Adrenal gland (tissue), 9 donors: ENCODE measurements at regions not wholly inside any gene's neighbourhood (a gene's known extent, or its start where the extent isn't known, plus 50 kb on each side); places are given as distances from the start of the nearest gene placed in this dataset.

Source experiments
- DNase-seq, 7 donors: peaks; one replicate each; pipeline ENCODE4 v3.0.0-alpha.2; 2019 to 2020
- H3K27ac ChIP-seq, 5 donors: fragments of 200-600 bp; sonication (generic) in 4 of 5; 1 replicate in 3 of 5; 2 replicates in 2 of 5; pipeline versions ENCODE4 v1.5.1 to v1.8.0; 2016 to 2020; ENCODE audit warnings: mild to moderate bottlenecking in 1 of 5
- H3K27me3 ChIP-seq: fragments of 200-600 bp; 2 replicates; pipeline ENCODE4 v1.8.0; 2021
- H3K36me3 ChIP-seq, 2 donors: fragments of 200-600 bp; replicated peaks in 1 of 2; 1 replicate in 1 of 2; 2 replicates in 1 of 2; pipeline versions ENCODE4 v1.5.1 to v1.8.0; 2018 to 2022
- H3K4me1 ChIP-seq, 2 donors: fragments of 200-600 bp; replicated peaks in 1 of 2; 1 replicate in 1 of 2; 2 replicates in 1 of 2; pipeline versions ENCODE4 v1.5.1 to v1.8.0; 2018 to 2021
- H3K4me3 ChIP-seq, 4 donors: fragments of 200-600 bp; sonication (generic) in 3 of 4; one replicate each; pipeline ENCODE4 v1.5.1; 2016 to 2018
- H3K9me3 ChIP-seq, 3 donors: fragments of 200-600 bp; sonication (generic) in 1 of 3; replicated peaks in 1 of 3; 1 replicate in 2 of 3; 2 replicates in 1 of 3; pipeline versions ENCODE4 v1.5.1 to v1.8.0; 2016 to 2021
- POLR2A ChIP-seq, 2 donors: fragments of 450-650 bp; IDR thresholded peaks; one replicate each; pipeline ENCODE4 v1.6.1; 2017; ENCODE audit warnings: antibody characterized with exemption in 2 of 2, mild to moderate bottlenecking in 2 of 2, moderate library complexity in 1 of 2
- WGBS, 4 donors: extraction: QIAGEN DNeasy Blood & Tissue Kit in 2 of 4; methylation state at CpG; one replicate each; pipeline versions ENCODE4 v1.1.5 to v1.1.7; 2013 to 2017; 5-methylcytosine and 5-hydroxymethylcytosine counted together
- intact Hi-C, 2 donors: fragments of 100-400 bp; cut with DNase I; formaldehyde crosslinking; loops; one replicate each; pipeline versions ENCODE4 v1.14.1 to v1.15.0; 2022 to 2023
- TF ChIP-seq, protein P1 (sequence below), 6 experiments: fragments of 450-650 bp in 4 of 6; fragments of 200-600 bp in 2 of 6; sonication (generic) in 1 of 6; IDR thresholded peaks; 1 replicate in 5 of 6; 2 replicates in 1 of 6; pipeline versions ENCODE4 v1.5.1 to v1.8.0; 2016 to 2021; ENCODE audit warnings: antibody characterized with exemption in 6 of 6, mild to moderate bottlenecking in 2 of 6, moderate library complexity in 1 of 6
- donor health status: healthy with polysubstance abuse.
- donor health status: Bipolar disorder and iron deficiency.
- donor health status: DM: yes; HTN: yes; CAD: no.
- donor health status: DM: no; HTN: no; CAD: no.
- donor health status: DM: no; HTN: no; CAD: no.

DNA sequence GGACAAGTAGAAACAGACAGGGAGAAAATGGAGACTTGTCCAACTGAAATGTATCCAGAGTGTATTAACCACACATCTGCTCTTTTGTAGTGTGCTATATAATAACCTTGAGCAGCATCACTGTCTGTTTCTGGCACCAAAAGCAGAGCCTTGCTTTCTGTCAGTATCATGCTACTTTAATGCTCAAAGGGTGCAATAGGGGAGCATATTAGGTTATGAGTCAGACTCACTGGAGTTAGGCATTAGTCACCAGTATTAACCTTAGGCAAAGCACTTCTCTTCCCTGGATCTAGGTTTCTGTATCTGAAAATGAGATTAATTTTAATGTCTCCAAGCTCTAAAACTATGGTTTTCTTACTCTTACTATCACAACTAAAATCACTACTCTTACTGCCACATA is 280.1 kb downstream of the TFAP2B start:
- Histone ChIP-seq H3K36me3 (no peaks in the 10 kb centered on the region), H3K4me3 (no peak overlapping the region), H3K27me3 (no peaks in the 10 kb centered on the region), H3K4me1 (no peaks in the 10 kb centered on the region), H3K9me3 (no peaks in the 10 kb centered on the region), H3K27ac (no peak overlapping the region)
- DNase-seq = no peak
- no peak for TF ChIP-seq POLR2A (IDR thresholded peaks at IDR 0.05)
- TF ChIP-seq, protein P1, sequence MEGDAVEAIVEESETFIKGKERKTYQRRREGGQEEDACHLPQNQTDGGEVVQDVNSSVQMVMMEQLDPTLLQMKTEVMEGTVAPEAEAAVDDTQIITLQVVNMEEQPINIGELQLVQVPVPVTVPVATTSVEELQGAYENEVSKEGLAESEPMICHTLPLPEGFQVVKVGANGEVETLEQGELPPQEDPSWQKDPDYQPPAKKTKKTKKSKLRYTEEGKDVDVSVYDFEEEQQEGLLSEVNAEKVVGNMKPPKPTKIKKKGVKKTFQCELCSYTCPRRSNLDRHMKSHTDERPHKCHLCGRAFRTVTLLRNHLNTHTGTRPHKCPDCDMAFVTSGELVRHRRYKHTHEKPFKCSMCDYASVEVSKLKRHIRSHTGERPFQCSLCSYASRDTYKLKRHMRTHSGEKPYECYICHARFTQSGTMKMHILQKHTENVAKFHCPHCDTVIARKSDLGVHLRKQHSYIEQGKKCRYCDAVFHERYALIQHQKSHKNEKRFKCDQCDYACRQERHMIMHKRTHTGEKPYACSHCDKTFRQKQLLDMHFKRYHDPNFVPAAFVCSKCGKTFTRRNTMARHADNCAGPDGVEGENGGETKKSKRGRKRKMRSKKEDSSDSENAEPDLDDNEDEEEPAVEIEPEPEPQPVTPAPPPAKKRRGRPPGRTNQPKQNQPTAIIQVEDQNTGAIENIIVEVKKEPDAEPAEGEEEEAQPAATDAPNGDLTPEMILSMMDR (IDR thresholded peaks at IDR 0.05) = no peak
- intact Hi-C loops = no loop called here

DNA sequence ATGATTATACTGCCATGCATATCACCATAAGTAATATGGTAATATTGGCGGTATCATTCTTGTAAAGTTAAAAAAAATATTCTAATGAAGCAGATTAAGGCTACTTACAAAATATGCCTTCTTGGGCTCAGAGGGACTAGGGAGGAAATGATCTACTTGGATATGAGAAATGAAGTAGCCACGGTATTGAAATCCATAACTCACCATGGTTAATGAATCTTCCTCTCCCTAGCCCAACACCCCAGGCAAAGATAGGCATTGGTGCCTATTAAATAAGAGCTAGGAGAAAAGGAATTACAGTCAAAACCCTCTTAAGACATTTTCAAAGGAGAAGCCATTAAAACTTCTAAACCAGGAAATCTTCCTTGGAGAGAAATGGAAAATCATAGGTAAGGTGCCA is 280.5 kb downstream of the TFAP2B start:
- H3K9me3 ChIP-seq = no peaks in the 10 kb centered on the region
- no peak overlapping the region for H3K27ac ChIP-seq
- TF ChIP-seq, protein P1 (IDR thresholded peaks at IDR 0.05) = no peak
- no peak for TF ChIP-seq POLR2A (IDR thresholded peaks at IDR 0.05)
- H3K4me1 ChIP-seq = no peaks in the 10 kb centered on the region
- DNase-seq = no peak
- 83 to 92% (median 86%) methylated on average over 2 of the region's 2 CpGs for WGBS, 4 donors
- no peaks in the 10 kb centered on the region for H3K36me3 ChIP-seq
- no peaks in the 10 kb centered on the region for H3K27me3 ChIP-seq
- H3K4me3 ChIP-seq = no peak overlapping the region
- intact Hi-C loops = no loop called here

DNA sequence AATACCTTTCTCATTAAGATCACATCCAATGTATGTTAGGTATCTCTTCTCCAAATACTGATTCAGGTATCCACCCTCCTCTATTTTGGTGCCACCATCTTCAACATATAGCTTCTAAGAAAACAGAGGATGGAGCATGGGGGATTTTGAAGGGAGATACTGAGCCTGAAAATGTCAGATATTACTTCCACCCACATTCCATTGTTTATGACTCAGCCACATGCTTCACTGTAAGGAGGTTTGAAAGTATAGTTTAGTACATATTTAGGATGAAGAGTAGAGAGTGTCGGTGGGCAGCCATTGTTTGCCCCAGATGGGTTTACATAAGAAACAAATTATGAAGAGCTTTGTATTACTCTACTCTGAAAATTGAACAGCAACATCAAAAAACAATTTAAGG is 286.7 kb downstream of the TFAP2B start:
- Histone ChIP-seq H3K27me3 (no peaks in the 10 kb centered on the region), H3K4me3 (no peak overlapping the region), H3K27ac (no peak overlapping the region), H3K4me1 (no peaks in the 10 kb centered on the region), H3K9me3 (no peaks in the 10 kb centered on the region), H3K36me3 (no peaks in the 10 kb centered on the region)
- no peak for TF ChIP-seq POLR2A (IDR thresholded peaks at IDR 0.05)
- TF ChIP-seq, protein P1 (IDR thresholded peaks at IDR 0.05) = no peak
- 74 to 93% (median 87%) methylated on average over 1 of the region's 1 CpG for WGBS, 4 donors
- intact Hi-C loops = no loop called here
- DNase-seq = no peak

DNA sequence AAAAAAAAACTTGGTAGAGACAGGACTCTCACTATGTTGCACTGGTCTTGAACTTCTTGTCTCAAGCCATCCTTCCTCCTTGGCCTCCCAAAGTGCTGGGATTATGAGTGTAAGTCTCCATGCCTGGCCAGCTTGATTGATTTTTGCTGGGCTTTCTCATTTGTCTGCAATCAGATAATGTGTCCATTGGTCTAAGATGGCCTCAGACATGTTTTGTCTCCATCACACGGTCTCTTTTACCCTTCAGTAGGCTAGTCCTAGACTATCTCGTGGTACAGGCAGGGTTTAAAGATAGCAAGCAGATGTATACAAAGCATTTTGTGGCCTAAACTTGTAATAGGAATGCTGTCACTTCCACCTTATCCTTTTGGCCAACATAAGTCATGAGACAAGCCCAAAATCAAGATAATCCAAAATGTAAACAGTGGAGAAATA is 289.1 kb downstream of the TFAP2B start:
- WGBS, 4 donors = 40 to 65% (median 54%) methylated on average over 2 of the region's 2 CpGs
- intact Hi-C loops = no loop called here
- no peak for DNase-seq

More for the DNA sequence above, 289.1 kb downstream of the TFAP2B start:
- Histone ChIP-seq H3K4me3 (no peak overlapping the region), H3K4me1 (no peaks in the 10 kb centered on the region), H3K27ac (no peak overlapping the region), H3K9me3 (no peaks in the 10 kb centered on the region), H3K36me3 (no peaks in the 10 kb centered on the region), H3K27me3 (no peaks in the 10 kb centered on the region)
- TF ChIP-seq, protein P1 (IDR thresholded peaks at IDR 0.05) = no peak
- no peak for TF ChIP-seq POLR2A (IDR thresholded peaks at IDR 0.05)
